ENCODE measurements at regions not wholly inside any gene's neighbourhood (a gene's known extent, or its start where the extent isn't known, plus 50 kb on each side); places are given as distances from the start of the nearest gene placed in this dataset.

GRCh38 chr6:86619428-86619827, 317.9 kb upstream of the HTR1E start:
- TF ChIP-seq, protein P1, sequence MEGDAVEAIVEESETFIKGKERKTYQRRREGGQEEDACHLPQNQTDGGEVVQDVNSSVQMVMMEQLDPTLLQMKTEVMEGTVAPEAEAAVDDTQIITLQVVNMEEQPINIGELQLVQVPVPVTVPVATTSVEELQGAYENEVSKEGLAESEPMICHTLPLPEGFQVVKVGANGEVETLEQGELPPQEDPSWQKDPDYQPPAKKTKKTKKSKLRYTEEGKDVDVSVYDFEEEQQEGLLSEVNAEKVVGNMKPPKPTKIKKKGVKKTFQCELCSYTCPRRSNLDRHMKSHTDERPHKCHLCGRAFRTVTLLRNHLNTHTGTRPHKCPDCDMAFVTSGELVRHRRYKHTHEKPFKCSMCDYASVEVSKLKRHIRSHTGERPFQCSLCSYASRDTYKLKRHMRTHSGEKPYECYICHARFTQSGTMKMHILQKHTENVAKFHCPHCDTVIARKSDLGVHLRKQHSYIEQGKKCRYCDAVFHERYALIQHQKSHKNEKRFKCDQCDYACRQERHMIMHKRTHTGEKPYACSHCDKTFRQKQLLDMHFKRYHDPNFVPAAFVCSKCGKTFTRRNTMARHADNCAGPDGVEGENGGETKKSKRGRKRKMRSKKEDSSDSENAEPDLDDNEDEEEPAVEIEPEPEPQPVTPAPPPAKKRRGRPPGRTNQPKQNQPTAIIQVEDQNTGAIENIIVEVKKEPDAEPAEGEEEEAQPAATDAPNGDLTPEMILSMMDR (IDR thresholded peaks at IDR 0.05), result no peak
- TF ChIP-seq POLR2A (IDR thresholded peaks at IDR 0.05), result no peak

All from right lobe of liver (tissue), 4 donors.